PFSK-1 (cell line): ENCODE measurements at regions not wholly inside any gene's neighbourhood (a gene's known extent, or its start where the extent isn't known, plus 50 kb on each side); places are given as distances from the start of the nearest gene placed in this dataset.

ENCODE experiments used
- POLR2AphosphoS5 ChIP-seq: IDR thresholded peaks from 2 replicates; pipeline ENCODE4 v1.6.1; 2012; ENCODE audit warnings: low read depth, mild to moderate bottlenecking, control low read depth, low read length, moderate library complexity
- REST ChIP-seq, 2 experiments: IDR thresholded peaks; 2 replicates each; pipeline versions ENCODE4 v1.6.1 to v1.8.0; 2011 to 2012; ENCODE audit warnings: low read depth in 2 of 2, low read length in 2 of 2, control low read depth in 1 of 2, inconsistent platforms in 1 of 2, mild to moderate bottlenecking in 1 of 2, moderate library complexity in 1 of 2; ENCODE audit not compliant: insufficient read depth in 1 of 2
- TAF1 ChIP-seq: IDR thresholded peaks from 2 replicates; pipeline ENCODE4 v1.6.1; 2012; ENCODE audit warnings: low read length, control low read depth, borderline replicate concordance; ENCODE audit not compliant: insufficient read depth

DNA sequence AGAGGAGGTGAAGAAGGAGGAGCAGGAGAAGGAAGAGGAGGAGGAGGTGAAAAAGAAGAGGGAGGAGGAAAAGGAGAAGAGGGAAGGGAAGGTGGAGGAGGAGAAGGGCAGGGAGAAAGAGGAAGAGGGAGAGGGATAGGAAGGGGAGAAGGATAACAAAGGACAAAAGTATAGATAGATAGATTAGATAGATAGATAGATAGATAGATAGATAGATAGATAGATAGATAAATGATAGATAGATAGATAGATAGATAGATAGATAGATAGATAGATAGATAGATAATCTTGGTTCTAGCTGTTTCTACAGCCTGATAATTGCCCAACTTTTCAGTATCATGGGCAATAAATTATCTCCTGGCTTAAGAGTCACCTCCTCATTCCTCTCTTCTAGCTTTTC lies 296.2 kb upstream of the C16orf82 start:
- TF ChIP-seq POLR2AphosphoS5 (no peak), REST (IDR thresholded peaks at IDR 0.05; ENCODE audit: insufficient read depth in 1 of 2, low read depth in 2 of 2, low read length in 2 of 2) (no peak), TAF1 (no peak)
